AG08395 (cell line): ENCODE measurements at regions not wholly inside any gene's neighbourhood (a gene's known extent, or its start where the extent isn't known, plus 50 kb on each side); places are given as distances from the start of the nearest gene placed in this dataset.

Source experiments
- DNase-seq: peaks from one replicate; pipeline ENCODE4 v3.0.0; 2012; ENCODE audit warnings: mixed read lengths, low spot score

- no peak for DNase-seq
Measured at GRCh38 chr17:72390675-72391508, 270.1 kb downstream of the SOX9 start.

- peak; percentile 69 for DNase-seq
Measured at GRCh38 chr17:72392056-72393010, 271.5 kb downstream of the SOX9 start.

- peak; percentile 84 for DNase-seq
Measured at GRCh38 chr17:72393553-72393952, 272.7 kb downstream of the SOX9 start.

- no peak for DNase-seq
Measured at GRCh38 chr17:72394531-72394930, 273.7 kb downstream of the SOX9 start.

GRCh38 chr17:72396121-72396520 lies 275.3 kb downstream of the SOX9 start:
- DNase-seq = no peak

- DNase-seq = no peak
Measured at GRCh38 chr17:72397223-72397667, 276.4 kb downstream of the SOX9 start.

- peak; percentile 17 for DNase-seq
Measured at GRCh38 chr17:72397687-72398086, 276.9 kb downstream of the SOX9 start.

- DNase-seq = no peak
Measured at GRCh38 chr17:72399023-72399607, 278.3 kb downstream of the SOX9 start.

GRCh38 chr17:72399608-72400487 lies 279.0 kb downstream of the SOX9 start:
- no peak for DNase-seq

GRCh38 chr17:72400488-72400827 lies 279.6 kb downstream of the SOX9 start:
- no peak for DNase-seq

- DNase-seq = no peak
Measured at GRCh38 chr17:72400863-72401262, 280.0 kb downstream of the SOX9 start.

- DNase-seq = no peak
Measured at GRCh38 chr17:72401883-72402726, 281.3 kb downstream of the SOX9 start.

GRCh38 chr17:72402727-72403210 lies 281.9 kb downstream of the SOX9 start:
- DNase-seq = no peak

GRCh38 chr17:72403713-72404209 lies 282.9 kb downstream of the SOX9 start:
- DNase-seq = no peak

GRCh38 chr17:72404872-72405271 lies 284.1 kb downstream of the SOX9 start:
- peak; percentile 45 for DNase-seq

GRCh38 chr17:72405662-72406230 lies 284.9 kb downstream of the SOX9 start:
- DNase-seq = no peak

- DNase-seq = no peak
Measured at GRCh38 chr17:72406498-72406897, 285.7 kb downstream of the SOX9 start.

- peak; percentile 99 for DNase-seq
Measured at GRCh38 chr17:72407336-72407909, 286.6 kb downstream of the SOX9 start.

GRCh38 chr17:72407931-72408330 lies 287.1 kb downstream of the SOX9 start:
- DNase-seq = no peak
